ENCODE measurements at regions not wholly inside any gene's neighbourhood (a gene's known extent, or its start where the extent isn't known, plus 50 kb on each side); places are given as distances from the start of the nearest gene placed in this dataset.

DNA sequence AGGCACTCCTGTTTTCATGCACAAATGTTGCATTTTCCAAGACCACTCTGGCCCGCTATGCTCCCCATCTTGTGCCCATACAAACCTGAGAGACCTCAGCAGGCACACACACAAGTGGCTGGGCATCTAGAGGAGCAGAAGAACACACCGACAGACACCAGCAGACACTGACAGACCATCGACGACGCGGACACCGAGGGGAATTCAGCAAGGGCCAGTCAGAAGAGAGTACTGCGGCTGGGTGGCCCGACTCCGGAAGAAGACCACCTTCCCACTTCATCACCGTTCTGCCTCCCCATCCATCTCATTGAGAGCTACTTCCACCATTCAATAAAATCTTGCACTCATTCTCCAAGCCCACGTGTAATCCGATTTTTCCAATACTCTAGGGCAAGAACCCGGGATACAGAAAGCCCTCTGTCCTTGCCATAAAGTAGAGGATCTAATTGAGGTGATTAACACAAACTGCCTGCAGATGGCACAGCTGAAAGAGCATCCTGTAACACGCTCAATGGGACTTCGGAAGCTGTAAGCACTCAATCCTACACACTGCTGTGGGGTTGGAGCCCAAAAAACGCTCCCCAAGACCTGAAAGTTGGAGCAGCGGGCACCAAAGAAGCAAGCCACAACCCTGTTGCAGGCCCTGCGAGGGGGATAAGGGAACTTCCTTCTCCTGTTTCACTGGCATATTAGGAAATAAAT is 780.9 kb downstream of the ARAP2 start:
- no peak for DNase-seq (ENCODE audit: extremely low read depth in 1 of 2, low read depth in 1 of 2)

DNA sequence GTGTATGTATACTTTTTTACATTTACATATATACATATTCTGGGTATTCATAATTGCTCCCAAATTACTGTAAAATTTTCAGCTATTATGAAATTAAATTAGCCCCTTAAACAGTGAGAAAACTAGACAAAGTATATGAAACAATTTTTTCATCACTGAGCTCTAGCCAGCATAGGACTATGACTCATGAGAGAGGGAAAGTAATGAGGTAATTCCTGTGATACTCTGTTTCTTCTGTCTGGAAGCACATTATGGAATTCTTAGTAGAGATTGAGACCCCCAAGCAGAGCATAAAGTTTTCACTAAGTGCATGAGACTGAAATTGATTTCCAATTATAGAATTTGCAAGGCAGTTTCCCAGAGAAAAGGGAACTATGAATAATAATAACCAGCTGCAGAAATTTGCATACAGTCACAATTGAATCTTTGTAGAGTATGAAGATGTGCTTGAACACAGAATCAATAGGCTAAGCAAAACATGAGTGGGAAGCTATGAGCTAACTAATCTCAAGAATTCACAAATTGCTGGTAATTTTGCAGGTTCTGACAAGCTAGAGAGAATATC is 779.3 kb downstream of the ARAP2 start:
- no peak for DNase-seq (ENCODE audit: extremely low read depth in 1 of 2, low read depth in 1 of 2)

DNA sequence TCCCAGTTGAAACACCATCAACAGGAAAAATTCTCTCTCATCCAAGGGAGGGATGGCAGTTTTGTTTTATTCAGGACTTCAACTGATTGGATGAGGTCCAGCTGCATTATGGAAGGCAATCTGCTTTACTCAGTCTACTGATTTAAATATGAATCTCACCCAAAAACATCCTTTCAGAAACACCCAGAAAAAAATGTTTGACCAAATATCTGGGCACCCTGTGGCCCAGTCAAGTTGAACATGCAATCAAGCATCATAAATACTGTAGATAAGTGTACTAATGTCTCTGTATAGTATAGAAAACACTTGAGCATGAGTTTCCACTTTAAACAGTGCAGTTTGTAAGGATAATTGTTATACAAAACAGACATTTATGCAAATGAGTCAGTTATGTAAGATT is 753.2 kb downstream of the ARAP2 start:
- DNase-seq (ENCODE audit: extremely low read depth in 1 of 2, low read depth in 1 of 2) = no peak

DNA sequence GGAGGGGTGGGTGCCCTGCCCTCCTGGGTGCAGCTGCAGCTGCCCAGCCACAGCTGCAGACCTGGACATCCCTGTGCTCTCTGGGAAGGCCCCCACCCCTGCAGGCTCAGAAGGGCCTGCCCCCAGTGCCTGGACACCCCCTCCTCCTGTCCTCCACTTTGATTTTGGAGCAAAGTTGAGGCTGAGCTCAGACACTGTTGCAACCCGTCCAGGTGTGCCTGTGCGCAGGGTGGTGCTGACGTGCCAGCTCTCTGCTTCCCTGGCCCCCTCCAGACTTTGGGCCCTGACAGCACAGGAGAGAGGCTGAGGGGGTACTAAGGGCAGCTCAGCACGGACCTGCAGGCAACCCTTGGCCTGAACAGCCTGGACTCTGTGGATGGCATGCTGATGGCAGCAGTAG is 750.3 kb downstream of the ARAP2 start:
- no peak for DNase-seq (ENCODE audit: extremely low read depth in 1 of 2, low read depth in 1 of 2)

DNA sequence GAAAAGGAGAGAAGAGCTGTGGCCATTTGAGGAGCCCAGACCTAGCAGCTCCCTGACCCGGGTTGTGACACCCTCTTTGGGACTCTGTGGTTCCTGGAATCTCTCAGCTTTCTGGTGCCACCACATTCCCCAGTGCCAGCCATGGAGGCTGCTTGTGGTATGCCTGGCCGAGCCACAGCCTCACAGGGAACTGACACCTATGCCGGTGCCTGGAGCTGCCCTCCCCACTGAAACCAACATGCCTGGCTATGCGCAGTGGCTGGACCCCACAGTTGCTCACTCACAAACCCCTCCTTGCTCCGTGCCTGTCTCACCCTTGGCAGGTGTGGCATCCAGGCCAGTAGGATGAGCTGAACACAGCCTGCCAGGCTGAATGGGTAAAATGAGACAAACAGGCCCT is 749.4 kb downstream of the ARAP2 start:
- DNase-seq (ENCODE audit: extremely low read depth in 1 of 2, low read depth in 1 of 2) = no peak

DNA sequence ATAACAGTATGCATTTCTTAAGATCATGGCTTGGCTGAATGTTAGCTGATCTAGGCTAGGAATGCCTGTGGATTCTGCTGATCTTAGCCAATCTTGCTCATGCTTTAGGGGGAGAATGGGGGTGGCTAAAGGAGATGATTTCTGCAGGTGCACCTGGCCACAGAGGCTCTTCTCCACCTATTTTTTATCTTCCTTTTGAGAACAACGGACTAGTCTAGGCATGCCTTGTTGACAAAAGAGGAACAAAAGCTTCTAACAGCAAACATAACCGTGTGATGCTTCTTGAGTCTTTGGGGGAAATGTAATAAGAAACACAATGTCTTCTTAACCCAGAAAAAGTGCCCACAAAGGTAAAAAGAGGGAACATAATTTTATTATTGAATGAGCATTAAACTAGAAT is 743.5 kb downstream of the ARAP2 start:
- DNase-seq (ENCODE audit: extremely low read depth in 1 of 2, low read depth in 1 of 2) = no peak

DNA sequence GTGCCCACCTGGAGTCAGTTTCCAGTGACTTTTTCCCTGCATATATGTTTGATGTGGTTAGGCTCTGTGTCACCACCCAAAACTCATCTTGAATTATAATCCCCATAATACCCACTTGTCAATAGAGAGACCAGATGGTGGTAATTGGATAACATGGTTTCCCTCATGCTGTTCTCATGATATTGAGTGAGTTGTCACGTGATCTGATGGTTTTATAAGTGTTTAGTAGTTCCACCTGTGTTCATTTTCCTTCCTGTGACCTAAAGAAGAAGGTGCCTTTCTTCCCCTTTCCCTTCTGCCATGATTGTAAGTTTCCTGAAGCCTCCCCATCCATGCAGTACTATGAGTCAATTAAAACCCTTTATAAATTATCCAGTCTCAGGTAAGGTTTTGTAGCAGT is 740.9 kb downstream of the ARAP2 start:
- DNase-seq (ENCODE audit: extremely low read depth in 1 of 2, low read depth in 1 of 2) = no peak

DNA sequence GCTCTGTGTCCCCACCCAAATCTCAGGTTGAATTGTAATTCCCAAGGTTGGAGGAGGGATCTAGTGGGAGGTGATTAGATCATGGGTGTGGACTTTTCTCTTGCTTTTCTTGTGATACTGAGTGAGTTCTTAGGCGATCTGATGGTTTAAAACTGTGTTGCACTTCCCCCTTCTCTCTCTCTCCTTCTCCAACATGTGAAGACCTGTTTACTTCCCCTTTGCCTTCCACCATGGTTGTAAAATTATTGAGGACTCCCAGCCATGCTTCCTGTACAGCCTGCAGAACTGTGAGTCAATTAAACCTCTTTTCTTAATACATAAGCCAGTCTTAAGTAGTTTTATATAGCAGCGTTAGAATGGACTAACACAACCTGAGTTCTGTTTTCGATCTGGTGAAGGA is 738.2 kb downstream of the ARAP2 start:
- no peak for DNase-seq (ENCODE audit: extremely low read depth in 1 of 2, low read depth in 1 of 2)

DNA sequence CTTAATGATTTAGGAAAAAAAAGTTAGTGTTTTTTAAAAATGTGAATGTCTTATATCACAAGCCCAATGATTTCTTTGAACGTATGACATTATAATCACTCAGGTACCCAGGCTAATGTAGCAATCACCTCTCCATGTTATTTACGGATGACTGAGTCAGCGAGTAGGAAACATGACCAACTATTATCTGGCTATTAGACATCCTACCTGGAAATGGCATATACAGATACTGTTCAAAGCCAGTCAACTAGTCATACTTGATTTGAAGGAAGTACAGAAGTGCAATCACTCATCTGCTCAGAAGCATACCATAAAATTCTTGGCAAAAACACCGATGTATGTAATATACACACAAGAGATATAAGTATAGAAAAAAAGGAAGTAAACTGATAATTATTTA is 732.5 kb downstream of the ARAP2 start:
- no peak for DNase-seq (ENCODE audit: extremely low read depth in 1 of 2, low read depth in 1 of 2)

DNA sequence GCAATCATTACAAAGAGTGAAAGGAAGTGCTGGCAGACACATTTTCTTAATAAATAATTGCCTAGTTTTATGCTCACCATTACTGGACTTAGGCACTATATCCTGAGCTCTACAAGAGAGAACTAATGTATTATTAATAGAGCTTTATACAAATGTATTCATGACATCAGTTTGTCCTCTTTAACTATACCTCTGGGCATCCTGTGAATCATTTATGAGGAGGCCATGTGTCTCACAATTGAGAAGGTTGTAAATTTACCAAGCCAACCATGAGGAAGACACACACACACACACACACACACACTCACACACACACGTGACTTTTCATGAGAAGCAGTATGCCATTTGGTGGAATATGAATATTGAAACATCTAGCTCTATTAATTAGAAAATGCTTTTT is 728.2 kb downstream of the ARAP2 start:
- no peak for DNase-seq (ENCODE audit: extremely low read depth in 1 of 2, low read depth in 1 of 2)

DNA sequence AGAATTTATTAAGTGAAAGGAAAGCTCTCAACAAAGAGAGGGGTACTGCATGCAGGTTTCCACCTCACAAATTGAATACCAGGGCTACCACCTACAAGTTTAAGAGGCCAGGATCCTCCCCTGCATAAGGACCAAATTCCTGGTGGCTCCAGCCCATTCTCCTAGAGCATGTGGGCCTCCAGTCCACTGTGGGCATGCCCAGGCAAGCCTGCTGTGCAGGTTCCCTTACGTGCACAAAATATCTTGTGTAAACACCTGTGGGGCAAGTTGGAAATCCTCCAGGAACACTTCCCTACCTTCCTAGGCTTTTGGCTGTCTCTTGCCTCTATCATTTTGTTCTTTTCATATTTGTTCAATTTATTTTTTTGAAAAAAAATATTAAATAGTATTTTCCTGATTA is 724.3 kb downstream of the ARAP2 start:
- no peak for DNase-seq (ENCODE audit: extremely low read depth in 1 of 2, low read depth in 1 of 2)

DNA sequence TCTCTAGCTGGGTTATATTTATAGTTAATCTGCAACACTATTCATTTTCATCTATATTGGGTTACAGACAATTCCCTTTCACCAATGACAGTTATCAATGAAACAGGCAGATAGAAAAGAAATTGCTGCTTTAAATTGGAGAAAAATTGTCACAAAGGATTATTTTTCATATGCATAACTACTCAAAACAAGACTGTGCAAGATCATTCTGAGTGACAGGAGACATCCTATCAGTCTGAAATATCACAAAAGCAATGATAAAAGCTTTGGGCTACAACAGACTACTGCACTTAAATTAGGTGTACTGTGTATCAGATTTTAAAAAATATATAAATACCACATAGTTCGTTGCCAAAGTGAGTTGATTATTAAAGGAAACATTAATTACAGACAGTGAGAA is 722.6 kb downstream of the ARAP2 start:
- DNase-seq (ENCODE audit: extremely low read depth in 1 of 2, low read depth in 1 of 2) = no peak

DNA sequence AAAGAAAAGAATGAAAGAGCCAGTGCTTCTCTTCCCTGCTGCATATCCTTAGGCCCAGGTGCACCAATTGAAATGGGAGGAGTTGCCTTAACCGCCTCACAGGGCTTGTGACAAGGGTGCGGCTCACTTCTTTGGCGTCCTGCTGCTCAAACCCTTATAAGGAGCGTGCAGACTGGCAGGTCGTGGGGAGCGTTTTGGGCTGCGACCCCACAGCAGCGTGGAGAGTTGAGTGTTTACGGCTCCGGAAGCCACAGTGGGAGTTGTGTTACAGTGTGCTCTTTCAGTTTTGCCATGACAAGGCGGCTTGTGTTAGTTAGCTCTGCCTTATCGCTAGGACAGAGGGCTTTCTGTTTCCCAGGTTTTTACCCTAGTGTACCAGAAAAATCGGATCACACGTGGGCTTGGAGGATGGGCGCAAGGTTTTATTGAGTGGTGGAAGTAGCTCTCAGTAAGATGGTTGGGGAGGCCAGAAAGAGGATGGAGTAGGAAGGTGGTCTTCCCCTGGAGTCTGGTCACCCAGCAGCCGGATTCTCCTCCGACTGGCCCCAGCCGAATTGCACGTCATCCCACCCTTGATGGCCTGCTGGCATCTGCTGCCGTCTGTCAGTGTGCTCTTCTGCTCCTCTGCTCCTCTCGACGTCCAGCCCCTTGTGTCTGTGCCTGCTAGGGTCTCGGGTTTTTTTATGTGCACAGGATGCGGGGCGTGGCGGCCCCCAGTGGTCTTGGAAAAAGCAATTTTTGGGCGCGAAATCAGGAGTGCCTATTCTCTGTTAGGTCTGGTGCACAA is 718.9 kb downstream of the ARAP2 start:
- no peak for DNase-seq (ENCODE audit: extremely low read depth in 1 of 2, low read depth in 1 of 2)

DNA sequence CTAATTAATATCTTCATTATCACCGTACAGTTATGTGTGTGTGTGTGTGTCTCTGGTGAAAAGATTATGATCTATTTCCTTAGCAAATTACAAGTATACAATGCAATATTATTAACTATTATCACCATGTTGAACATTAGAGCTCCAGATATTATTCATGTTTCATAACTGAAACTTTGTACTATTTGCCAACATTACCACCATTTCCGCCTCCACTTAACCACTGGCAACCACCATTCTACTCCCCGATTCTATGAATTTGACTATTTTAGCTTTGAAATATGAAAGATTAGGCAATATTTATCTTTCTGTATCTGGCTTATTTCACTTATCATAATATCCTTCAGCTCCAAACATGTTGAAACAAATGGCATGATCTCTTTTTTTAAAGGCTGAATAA is 717.9 kb downstream of the ARAP2 start:
- DNase-seq (ENCODE audit: extremely low read depth in 1 of 2, low read depth in 1 of 2) = no peak

DNA sequence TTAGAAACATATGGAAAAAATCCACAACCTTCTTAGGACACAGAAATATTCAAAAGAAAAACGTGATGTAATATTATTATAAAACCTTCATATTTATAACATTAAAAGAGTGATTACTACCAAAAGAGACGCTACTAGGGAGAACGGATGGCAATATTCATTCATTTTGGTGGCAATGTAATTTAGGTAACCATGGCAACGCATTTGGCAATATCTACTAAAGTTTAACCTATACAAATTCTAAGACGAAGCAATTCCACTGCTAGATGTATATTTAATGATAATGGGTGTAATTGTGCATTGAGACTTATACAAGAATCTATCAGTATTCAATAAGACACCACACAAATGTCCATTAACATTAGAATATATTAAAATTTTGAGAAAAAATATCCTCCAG is 709.4 kb downstream of the ARAP2 start:
- DNase-seq (ENCODE audit: extremely low read depth in 1 of 2, low read depth in 1 of 2) = no peak

DNA sequence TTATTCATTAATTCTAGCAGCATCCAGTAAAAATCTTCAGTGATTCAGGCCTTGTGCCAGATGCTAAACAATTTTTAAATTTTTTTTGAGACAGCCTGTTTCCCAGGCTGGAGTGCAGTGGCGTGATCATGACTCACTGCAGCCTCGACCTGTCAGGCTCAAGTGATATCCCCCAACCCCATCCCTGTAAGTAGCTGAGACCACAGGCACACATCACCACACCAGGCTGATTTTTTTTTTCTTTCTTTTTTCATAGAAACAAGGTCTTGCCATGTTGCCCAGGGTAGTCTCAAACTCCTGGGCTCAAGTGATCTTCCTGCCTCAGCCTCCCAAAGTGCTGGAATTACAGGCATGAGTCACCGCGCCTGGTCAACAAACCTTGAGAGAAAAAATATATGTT is 705.5 kb downstream of the ARAP2 start:
- no peak for DNase-seq (ENCODE audit: extremely low read depth in 1 of 2, low read depth in 1 of 2)

DNA sequence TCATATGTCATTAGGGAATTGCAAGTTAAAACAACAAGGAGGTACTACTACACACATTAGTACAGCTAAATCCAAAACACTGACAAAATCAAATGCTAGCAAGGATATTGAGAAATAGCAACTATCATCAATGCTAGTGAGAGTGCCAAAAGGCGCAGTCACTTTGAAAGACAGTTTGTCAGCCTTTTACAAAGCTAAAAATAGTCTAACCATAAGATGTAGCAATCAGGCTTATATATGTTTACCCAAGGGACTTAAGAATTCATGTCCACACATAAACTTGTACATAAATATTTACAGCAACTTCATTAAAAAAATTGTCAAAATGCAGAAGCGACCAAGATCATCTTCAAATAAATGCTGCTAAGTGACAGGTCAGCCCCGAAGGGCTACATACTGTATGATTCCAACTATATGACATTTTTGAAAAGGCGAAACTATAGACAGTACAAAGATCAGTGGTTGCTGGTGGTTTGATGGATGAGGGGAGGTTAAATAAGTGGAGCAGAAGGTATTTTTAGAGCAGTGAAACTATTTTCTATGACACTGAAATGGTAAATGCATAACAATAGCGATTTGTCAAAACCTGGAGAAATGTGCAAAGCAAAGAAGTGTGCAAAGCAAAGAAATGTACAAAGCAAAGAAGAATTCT is 704.8 kb downstream of the ARAP2 start:
- DNase-seq (ENCODE audit: extremely low read depth in 1 of 2, low read depth in 1 of 2) = no peak

DNA sequence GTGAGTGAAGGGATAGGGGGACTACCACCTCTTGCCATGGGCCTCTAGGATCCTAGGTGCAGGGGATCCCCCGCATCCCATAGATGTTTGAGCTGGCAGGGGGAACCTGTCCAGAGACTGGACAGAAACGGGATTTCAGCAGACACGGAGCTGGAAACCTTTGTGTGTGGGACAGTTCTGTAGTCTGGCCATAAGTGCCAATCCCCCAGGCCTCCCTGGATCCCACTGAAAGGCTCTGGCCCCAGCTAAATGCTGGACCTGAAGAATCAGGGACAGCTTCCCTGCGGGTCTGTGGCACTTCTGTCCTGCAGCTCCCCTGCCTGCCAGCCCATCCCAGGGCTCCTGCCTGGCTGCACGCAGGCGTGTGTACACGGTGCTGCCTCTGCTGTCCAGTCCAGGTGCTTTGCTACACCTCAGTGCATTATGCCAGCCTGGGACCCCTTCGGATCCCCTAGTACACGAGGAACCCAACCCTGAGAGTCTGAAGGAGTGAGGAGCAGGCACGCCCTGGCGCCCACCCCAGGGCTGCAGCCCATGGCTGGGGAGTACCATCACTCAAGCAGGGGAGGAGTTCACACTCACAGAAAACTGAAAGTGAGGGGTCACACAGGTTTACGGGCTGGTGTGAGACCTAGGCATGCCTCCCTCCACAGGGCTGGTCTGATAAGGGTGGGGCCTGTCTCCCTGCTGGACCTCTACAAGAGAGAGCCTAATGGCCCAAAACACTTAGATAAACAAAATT is 703.0 kb downstream of the ARAP2 start:
- DNase-seq (ENCODE audit: extremely low read depth in 1 of 2, low read depth in 1 of 2) = no peak

DNA sequence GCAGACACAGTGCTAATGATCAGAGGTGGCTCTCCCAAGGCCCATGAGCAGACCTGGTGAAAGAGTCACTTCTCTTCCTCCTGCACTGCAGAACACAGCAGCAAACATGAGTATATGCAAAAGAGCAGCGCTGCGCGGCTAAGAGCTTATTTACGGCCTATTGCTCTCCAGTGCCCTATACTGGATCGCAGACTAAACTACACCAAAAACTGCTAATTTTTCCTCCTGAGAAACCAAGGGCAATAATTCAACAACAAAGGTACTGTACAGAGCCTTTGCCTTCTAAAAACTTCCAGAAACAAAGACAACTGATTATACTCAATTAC is 702.5 kb downstream of the ARAP2 start:
- no peak for DNase-seq (ENCODE audit: extremely low read depth in 1 of 2, low read depth in 1 of 2)

DNA sequence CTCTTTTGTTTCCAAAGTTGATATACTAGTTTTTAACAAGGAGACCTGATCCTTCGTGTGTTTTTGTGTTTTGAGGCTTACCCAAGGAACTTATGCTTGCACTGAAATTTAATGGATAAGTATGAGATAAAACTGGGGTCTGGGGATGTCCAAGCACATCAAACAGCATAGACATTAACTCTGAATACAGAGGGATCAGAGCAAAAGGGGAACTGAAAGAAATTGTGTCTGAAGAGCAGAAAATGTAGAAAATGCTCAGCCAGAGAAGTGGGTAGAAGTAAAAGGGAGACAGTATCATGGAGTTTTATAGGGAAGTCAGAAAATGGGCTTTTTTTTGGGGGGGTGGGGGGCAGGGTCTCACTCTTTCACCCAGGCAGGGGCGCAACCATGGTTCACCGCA is 695.4 kb downstream of the ARAP2 start:
- DNase-seq (ENCODE audit: extremely low read depth in 1 of 2, low read depth in 1 of 2) = no peak

DNA sequence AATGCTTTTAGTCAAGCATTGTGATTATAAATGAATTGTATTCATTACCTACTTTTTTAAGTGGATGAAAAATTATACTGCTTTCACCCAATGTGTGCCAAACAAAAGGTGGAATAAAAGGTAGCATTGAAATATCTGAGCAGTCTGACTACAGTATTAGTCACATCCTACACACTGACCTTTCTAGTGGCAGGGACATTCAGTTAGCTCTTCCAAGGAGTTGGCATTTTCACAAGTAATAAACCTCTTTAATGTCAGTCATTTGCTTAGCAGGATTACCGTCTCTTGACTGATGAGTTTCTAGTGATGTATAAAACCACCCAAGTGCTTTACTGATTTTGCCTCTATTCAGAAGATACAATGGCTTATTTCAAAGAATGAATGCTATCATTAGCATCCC is 687.9 kb downstream of the ARAP2 start:
- DNase-seq (ENCODE audit: extremely low read depth in 1 of 2, low read depth in 1 of 2) = no peak

All from stimulated activated CD8-positive, alpha-beta memory T cell treated with anti-CD3 and anti-CD28 coated beads, Interleukin-7, amount 100 ng/mL, for 48 hours (primary cell).